Activated T-cell treated with anti-CD3 and anti-CD28 coated beads, Interleukin-2, amount 50 U/mL, for 48 hours (primary cell): ENCODE measurements at regions not wholly inside any gene's neighbourhood (a gene's known extent, or its start where the extent isn't known, plus 50 kb on each side); places are given as distances from the start of the nearest gene placed in this dataset.
"Not testable (repeated sequence)": the region's sequence is repeated elsewhere in the genome, so short reads cannot be mapped to it uniquely, and the experiment has no call there.

ENCODE experiments used
- DNase-seq, 2 experiments: peaks; one replicate each; pipeline ENCODE4 v3.0.0-alpha.2; 2020

DNA sequence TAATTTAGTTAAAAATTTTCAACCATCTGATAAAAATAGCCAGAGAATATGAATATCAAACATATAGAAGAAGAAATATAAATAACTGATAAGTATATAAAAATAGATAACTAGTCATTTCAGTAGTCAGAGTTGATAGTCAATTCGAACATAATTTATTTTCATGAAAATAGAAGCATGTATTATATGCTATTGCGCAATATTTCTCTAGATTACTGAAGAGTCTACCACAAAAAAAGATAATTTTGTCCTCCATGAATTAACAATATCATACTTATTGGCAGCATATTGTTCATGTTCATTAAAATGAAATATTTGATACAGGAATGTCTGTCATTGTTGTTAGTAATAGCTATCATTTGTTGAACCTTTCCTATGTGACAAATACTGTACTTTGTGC lies 376.2 kb upstream of the TOM1L1 start:
- no peak for DNase-seq

DNA sequence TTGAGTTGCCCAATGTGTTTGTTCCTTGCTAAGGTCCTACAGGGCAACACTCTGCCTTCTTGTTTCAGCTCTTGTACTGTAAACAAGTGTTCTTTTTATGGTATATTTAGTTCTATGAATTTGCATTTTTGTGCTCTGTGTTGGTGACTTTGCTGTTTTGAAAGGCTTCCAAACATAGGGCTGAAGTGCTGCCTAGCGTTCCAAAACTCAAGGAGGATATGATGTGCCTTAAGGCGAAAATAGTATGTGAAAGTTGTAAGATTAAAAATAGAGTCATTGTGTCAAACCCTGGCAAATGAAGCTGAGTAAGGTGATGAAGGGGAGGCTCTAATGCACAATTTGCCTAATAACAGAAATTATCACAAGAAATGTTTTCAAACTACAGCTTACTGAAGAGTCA lies 372.7 kb upstream of the TOM1L1 start:
- DNase-seq = no peak

DNA sequence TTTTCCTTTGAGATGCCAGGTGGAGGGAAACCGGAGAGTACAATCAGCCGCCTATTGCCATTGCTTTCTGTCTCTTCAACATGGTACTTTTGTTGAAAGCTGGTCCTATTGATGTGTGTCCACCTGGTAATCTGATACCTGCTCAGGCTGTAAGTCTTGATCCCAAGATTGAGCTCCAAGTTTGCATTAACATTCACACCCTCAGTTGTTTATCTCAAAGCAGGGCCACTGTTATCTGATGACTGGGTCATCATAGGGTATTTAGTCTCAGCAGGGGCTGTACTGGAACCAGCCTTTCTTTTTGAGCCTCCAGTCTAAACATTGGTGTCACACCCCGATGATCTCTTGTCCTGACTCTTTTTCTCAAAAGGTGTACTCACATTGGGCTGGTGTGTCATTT lies 370.3 kb upstream of the TOM1L1 start:
- no peak for DNase-seq

DNA sequence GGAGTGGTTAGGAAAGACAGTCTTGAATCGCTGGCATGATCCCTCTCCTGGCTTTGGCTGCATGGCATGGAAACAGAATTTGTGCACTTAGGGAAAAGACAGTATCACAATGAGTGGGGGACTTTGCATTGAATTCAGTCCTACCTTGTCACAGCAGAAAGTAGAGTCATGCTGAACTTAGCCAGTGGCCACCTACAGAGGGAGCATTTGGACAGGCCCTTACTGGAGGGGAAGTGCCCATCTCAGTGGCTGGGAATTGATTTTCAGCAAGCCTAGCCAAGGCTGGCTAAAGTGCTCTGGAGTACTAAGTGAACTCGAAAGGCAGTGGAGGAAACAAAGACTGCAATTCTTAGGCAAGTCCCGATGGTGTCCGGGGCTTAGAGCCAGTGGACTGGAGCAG lies 364.3 kb upstream of the TOM1L1 start:
- no peak for DNase-seq

DNA sequence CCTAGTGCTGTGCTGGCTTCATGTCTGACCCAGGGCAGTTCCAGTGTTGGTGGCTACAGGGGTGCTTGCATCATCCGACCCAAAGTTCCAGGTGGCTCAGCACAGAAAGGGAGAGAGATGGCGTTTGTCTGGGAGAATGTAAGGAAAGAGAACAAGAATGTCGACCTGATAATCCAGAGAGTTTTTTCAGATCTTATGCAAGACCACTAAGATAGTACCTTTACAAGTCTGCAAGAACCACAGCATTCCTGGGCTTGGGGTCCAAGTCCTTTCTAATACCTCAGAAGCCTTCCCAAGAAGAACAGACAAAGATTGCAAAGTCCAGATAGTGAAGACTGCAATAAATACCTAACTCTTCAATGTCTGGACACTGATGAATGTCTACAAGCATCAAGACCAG lies 363.0 kb upstream of the TOM1L1 start:
- DNase-seq = no peak

DNA sequence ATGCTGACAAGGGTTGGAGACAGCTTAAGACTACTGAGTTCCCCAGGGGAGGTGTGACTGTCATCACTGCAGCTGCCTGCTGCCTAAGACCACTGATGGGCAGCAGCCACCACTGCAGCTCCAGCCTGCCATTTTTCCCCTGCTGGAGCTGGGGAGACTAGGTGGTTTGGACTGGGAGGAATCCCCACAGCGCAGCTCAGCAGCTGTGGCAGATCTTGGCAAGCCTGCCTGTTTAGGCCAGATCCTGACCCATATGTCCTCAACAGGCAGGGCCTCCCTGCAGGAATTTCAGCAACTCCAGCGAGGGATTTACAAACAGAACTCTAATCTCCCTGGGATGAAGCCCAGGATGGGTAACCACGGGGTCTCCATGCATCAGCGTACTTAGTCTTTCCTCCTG lies 356.4 kb upstream of the TOM1L1 start:
- DNase-seq = no peak

DNA sequence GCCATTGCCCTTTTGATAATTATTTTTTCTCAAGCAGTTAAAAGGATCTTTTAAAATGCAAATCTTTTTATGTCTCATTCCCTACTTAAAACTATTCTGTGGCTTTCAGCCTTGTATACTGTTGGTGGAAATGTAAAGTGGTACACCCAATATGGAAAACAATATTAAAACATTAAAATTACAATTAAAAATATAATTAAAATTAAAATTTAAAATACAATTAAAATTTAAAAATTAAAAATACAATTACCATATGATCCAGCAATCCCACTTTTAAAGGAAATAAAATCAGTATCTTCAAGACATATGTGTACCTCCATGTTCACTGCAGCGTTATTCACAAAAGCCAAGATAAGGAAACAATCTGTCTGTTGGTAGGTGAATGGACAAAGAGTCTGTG lies 340.8 kb upstream of the TOM1L1 start:
- DNase-seq = no peak

DNA sequence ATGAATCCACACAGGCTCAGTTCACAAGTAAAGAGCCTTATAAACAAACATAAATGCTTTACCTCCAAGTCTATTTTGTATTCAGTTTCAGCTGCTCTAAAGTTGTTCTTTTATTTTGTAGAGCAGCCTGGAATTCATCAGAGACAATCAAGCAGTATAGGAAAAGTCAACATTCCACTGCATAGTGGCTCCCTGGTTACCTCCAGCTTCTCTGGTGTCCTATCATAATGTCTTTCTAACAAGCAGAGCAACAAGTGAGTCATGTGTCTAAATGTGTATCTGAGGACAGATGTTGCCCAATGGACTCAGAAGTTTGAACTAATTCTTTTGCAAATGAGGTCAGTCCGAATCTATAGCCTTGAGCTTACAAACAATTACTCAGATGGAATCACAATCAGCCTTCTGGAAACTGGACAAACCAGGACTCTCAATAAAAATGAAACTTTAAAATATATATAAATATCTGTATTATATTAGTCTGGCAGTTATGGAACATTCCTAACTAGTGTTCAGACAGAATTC lies 292.0 kb upstream of the TOM1L1 start:
- DNase-seq = no peak

DNA sequence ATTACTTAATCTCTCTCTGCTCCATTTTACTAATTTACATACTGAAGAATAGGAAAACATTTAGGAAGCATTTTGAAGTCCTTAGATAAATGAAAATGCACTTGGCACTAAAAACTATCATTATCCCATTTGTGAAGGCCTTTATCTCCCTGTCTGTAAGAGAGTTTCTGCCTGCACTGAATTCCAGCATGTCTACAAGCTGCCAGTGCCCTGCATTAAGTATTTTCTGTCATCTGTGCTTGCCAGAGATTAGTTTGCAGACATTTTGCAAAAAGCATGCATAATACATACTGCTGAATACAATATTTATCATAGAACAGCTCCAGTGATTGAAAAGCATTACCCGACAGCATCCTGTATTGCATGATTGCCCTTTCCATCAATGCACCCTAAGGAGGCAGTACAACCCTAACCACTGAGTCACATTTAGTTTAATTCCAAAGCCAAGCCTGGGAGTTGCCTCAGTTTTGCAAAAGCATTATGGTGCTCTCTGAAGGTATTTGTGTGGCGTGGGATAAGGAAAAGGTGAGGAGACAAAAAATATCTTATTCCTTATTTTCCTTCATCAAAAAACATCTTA lies 280.2 kb upstream of the TOM1L1 start:
- DNase-seq = no peak

DNA sequence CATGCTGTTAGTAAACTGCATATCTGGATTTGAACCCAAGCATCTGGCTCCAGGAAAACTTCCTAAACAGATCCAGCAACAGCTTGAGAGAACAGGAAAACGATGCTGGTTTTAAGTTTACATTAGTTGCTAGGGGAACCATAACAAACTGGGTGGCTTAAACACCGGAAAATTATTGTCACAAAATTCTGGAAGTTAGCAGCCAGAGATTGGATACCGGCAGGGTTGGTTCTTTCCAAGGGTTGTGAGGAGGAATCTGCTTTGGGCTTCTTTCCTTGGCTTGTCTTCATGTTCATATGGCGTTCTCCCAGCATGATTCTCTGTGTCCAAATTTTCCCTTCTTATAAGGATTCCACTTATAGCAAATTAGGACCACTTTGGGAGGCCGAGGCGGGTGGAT lies 276.9 kb upstream of the TOM1L1 start:
- DNase-seq = no peak

DNA sequence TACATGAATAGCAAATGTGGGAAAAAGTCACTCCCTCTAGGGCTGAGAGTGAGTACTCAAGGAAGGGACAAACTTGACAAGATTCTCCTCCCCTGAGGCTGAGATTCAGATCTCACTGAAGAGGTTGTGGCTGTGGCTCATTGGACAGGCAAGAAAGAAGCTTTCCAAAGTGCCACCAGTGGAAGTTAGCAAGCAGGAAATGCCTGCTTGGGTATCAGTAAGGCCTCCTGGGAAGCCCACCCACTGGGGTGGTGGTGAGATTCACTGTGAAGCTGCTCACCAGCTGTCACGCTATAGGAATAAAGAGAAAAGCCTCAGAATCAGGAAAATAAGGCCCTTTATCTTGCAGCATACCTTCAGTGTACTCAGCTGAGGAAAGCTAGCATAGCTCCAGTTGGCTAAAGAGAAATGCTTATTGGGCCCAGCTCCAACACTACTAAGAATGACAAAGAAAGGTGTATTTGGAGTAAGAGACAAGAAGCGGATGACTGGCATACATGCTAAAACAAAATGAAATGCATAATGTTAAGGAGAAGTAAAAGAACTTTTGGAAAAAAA lies 274.4 kb upstream of the TOM1L1 start:
- DNase-seq = no peak

DNA sequence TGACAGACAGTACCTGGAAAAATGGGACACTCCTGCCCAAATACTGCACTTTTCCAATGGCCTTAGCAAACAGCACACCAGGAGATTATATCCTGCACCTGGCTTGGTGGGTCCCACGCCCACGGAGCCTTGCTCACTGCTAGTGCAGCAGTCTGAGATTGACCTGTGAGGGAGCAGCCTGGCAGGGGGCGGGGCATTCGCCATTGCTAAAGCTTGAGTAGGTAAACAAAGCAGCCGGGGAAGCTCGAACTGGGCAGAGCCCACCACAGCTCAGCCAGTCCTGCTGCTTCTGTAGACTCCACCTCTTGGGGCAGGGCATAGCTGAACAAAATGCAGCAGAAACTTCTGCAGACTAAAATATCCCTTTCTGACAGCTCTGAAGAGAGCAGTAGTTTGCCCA lies 261.2 kb upstream of the TOM1L1 start:
- DNase-seq = not testable (repeated sequence)

DNA sequence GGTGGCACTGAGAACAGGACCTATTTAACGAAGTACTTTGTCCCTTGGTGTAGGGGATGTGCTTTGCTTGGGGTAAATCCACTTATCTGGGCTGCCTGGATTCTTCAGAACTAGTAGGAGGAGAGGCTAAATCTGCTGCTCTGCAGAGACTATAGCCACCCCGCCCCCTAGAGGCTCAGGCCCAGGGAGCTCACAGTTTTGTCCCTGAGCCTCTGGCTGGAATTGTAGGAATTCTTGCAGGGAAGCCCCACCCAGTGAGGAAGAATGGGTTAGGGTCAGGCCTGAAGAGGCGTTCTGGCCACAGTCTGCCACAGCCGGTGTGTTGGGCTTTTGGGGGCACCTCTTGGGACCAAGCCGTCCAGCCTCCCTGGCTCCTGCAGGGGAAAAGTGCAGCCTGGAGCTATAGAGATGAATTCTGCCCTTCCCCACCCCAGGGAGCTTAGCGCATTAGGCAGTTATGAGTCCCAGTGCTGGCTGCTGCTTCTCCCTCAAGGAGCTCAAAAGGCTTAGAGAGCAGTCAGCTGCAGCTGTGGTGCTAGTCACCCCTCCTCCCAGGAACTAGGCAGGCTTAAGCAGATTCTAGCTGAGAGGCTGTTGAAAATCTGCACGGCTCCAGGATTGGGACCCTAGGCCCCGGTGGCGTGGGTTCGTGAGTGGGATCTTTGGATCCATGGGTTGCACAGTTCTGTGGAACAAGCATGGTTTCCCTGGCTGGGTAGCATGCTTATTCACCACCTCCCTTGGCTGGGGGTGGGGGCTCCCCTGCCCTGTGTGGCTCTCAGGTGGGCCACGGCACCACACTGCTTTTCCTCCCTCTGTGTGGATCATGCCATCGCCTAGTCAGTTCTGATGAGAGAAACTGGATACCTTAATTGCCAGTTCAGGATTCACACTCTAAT lies 237.4 kb upstream of the TOM1L1 start:
- no peak for DNase-seq

DNA sequence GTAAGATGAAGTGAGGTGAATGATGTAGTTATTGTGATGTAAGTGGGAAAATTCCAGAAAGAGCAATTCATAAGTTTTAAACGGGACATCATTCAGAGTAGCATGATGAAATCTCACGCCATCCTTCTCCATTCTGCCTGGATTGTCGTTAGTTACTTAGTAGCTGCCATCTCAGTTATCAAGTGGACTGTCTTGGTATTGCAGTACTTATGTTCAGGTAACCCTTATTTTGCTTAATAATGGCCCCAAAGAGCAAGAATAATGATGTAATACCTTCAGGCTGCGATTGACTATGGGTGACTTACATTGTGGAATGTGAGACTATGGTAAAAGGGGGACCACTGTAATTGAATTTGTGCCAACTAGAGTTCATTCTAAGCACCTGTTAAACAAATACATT lies 234.1 kb upstream of the TOM1L1 start:
- DNase-seq = no peak

DNA sequence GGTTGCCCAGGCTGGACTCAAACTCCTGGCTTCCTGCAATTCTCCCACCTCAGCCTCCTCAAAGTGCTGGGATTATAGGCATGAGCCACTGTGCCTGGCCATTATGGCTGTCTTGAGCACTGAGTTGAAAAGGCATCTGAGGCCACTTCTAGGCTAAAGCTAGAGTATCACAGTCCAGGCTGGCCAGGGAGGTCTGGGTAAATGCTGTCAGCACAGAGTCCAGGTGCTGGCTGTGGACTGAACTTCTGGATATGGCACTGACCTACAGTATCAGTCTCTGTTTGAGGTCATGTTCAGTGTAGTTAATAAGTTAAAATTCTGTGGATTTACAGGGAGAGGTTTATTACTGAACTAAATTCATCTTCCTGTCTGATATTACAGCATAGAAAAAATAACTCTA lies 222.5 kb upstream of the TOM1L1 start:
- no peak for DNase-seq

DNA sequence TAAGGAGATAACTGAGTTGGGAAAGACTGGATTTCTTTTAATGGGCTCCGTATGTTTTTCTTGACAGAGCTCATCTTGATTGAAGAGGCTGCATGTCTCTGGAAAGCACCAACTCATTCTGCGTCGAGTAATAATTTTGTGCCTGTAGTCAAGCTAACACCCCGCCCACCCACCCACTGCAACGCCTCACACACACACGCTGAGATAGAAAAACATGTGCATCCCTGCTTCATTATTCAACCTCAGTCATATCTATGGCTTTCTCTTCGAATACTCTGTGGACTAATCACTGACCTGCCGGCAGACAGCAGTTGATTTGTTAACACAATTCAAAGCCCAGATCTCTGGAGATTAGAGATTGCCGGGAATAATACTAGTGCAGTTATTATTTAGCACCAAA lies 220.2 kb upstream of the TOM1L1 start:
- DNase-seq = no peak

DNA sequence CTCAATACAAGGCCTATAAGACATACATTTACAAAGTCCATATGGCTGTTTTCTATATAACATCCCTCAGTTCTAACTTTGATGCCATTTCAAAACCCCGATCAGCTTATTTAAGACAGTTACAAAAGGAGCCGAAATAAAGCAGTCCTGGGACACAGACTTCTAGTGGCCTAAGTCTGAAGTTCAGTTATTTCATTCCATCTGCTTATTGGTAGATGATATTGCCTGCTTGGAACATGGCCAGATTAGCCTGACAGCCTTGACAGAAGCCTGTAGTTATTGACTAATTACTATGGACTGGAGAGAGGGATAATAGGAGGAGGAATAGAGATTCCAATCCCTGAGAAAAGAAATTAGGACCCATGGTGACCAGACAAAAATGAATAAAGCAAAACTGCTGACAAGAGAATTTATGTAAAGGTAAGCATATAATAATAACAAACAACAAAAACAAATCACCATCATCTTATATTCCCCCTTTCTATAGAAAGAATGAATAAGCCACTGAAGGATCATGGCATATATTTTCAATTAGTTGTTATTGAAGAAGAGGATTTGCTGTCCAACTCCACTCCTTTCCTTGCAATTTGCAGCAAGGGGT lies 206.3 kb upstream of the TOM1L1 start:
- no peak for DNase-seq

DNA sequence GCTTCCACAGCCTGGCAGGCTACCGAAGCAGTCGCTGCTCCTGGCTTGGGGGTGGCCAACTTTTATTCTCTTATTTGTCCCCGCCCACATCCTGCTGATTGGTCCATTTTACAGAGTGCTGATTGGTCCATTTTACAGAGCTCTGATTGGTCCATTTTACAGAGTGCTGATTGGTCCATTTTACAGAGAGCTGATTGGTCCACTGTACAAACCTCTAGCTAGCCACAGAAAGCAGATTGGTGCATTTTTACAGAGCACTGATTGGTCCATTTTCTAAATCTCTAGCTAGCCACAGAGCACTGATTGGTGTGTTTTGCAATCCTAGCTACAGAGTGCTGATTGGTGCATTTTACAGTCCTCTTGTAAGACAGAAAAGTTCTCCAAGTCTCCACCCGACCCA lies 187.9 kb upstream of the TOM1L1 start:
- not testable (repeated sequence) for DNase-seq

DNA sequence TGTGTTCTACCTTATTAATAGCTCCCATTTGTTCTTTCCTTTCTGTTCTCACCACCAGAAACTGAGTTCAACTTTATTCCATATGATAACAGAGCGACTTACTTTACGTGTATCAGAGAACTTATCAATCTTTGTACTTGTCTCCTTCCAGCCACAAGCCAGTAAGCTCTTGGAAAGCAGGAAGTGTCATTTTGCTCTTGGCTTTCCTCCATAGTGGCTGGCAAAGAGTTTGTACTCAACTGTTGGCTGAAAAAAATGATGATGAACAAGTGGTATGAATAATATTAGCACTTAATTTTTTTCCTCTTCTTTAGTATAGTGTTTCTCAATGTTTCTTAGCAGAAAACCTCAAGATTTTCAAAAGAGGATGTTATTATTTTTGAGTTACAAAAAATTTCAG lies 182.4 kb upstream of the TOM1L1 start:
- DNase-seq = no peak

DNA sequence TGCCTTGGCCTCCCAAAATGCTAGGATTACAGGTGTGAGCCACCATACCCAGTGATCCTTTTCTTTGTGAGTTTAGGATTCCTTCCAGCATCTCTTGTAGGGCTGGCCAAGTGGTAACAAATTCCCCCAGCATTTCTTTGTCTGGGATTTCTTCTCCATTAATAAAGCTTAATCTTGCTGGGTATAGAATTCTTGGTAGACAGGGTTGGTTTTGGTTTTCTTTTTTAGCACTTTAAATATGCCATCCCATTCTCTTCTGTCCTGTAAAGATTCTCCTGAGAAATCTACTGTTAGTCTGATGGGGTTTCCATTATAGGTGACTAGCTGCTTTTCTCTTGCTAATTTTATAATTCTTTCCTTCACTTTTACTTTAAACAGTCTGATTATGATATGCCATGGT lies 173.0 kb upstream of the TOM1L1 start:
- no peak for DNase-seq

DNA sequence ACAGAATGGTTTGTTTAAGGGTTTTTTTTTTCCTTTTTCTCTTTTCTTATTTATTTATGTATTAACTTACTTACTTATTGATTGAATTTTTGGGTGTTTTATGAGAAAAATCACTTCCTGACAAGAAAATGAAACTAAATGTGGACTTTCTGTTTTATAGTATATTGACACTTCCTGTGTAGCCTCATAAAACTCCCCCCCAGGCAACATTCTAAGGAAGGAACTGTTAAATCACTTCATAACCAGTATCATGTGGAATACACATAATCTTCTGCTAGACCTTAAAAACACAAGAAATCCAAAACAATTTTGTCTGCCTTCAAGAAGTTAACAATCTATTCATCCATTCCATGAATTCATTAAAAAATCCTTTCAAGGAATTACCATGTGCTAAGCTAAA lies 164.1 kb upstream of the TOM1L1 start:
- DNase-seq = no peak

DNA sequence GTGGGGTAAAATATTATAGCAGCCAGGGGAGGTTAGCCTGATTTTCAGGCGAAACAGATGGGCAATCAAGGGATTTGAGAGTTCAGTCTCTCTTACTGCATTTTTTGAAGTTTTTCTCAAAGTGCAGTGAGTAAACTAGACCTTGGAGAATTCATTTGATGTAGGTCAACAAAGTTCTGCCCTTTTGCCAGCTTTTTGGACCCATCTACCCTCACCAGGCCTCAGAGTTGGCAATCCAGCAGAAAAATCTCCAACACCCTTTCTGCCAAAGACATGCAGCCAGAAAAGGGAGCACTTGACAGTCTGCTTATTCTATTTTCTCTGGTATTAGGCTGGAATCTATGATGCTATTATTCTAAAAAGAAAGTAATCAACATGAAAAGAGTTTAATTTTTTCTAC lies 162.2 kb upstream of the TOM1L1 start:
- DNase-seq = no peak

DNA sequence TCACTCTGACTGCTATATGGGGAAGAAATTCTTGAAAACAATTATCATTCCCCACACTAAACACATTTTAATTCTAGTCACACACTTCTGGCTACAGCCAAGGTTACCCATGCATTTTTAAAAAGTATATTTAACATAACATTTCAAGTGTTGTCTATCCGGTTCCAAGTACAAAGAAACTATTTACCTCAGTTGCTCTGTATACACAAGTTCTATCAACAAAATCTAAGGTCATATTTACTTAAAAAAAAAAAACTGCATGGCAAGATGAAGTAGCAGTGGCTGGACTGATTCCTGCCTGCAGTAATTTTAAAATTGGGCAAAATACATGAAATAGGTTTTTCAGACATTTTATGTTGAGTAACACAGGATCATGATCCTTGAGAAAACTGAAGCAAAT lies 155.9 kb upstream of the TOM1L1 start:
- DNase-seq = no peak

DNA sequence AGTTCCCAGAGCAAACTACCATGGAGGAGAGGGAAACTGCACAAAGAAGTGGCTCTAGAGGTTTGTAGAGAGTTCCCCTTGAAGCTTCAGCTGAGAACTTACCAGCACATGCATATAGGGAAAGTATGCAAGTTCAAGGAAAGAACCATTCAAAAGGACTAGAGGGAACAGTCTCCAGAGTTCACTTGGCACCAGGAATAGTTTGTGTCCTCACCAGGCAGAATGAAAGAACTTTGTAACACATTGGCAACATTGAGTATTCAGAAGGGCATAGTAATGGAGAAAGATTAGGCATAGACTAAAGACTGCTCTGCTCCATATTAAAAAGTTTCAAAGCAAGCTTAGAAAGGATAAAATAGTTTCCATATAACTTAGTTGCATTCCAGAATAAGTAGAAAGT lies 155.4 kb upstream of the TOM1L1 start:
- no peak for DNase-seq
